IMR-90 (cell line): ENCODE measurements at regions not wholly inside any gene's neighbourhood (a gene's known extent, or its start where the extent isn't known, plus 50 kb on each side); places are given as distances from the start of the nearest gene placed in this dataset.

Experiments
- ATAC-seq: fragments of 200-7000 bp; cut with Tn5 transposase; 2 replicates; pipeline ENCODE4 v1.9.1; 2020; ENCODE audit warnings: low read depth, mild to moderate bottlenecking, moderate library complexity
- BruUV-seq: library from RNA; stranded (reverse); fragments of 400-500 nt; replicated peaks from 2 replicates; lab custom pipeline; 2021; lab: Mats Ljungman, UMichigan
- CTCF ChIA-PET: fragments of 300-600 bp; formaldehyde crosslinking; extraction: SDS; loops from one replicate; lab custom pipeline; 2021; ENCODE audit warnings: antibody characterized with exemption; lab: Yijun Ruan, JAX
- POLR2A ChIA-PET: fragments of 300-600 bp; sonication (Branson Sonifier 250); formaldehyde crosslinking; loops from one replicate; lab custom pipeline; 2022; ENCODE audit warnings: antibody characterized with exemption; ENCODE audit not compliant: unreplicated experiment; lab: Charles Lee
- DNase-seq: peaks from one replicate; pipeline ENCODE4 v3.0.0; 2013
- H2AFZ ChIP-seq: replicated peaks from 2 replicates; pipeline ENCODE3; 2013; ENCODE audit warnings: low read length, mild to moderate bottlenecking; ENCODE audit not compliant: poor library complexity
- H2AK5ac ChIP-seq: 2 replicates; pipeline ENCODE4 v1.6.1; 2013; ENCODE audit warnings: low read depth, low read length, inconsistent platforms
- H2AK9ac ChIP-seq: replicated peaks from 2 replicates; pipeline ENCODE3; 2013; ENCODE audit warnings: mild to moderate bottlenecking, low read depth, low read length, moderate library complexity; ENCODE audit not compliant: poor library complexity
- H2BK120ac ChIP-seq: 2 replicates; pipeline ENCODE4 v1.6.1; 2013; ENCODE audit warnings: low read depth, low read length, inconsistent platforms
- H2BK15ac ChIP-seq: 3 replicates; pipeline ENCODE4 v1.6.1; 2013; ENCODE audit warnings: low read depth, low read length, inconsistent platforms
- H2BK20ac ChIP-seq: 2 replicates; pipeline ENCODE4 v1.6.1; 2013; ENCODE audit warnings: low read depth, mild to moderate bottlenecking, inconsistent platforms, low read length, moderate library complexity
- H2BK5ac ChIP-seq: 2 replicates; pipeline ENCODE4 v1.6.1; 2013; ENCODE audit warnings: mild to moderate bottlenecking, low read depth, low read length, inconsistent platforms; ENCODE audit not compliant: poor library complexity, severe bottlenecking
- H3K14ac ChIP-seq: replicated peaks from 2 replicates; pipeline ENCODE4 v1.6.1; 2013; ENCODE audit warnings: low read depth, low read length, inconsistent platforms
- H3K18ac ChIP-seq: 2 replicates; pipeline ENCODE4 v1.6.1; 2013; ENCODE audit warnings: low read depth, low read length, control low read depth
- H3K23ac ChIP-seq: 2 replicates; pipeline ENCODE4 v1.6.1; 2013; ENCODE audit warnings: low read depth, low read length, inconsistent platforms
- H3K27ac ChIP-seq: 2 replicates; pipeline ENCODE4 v1.5.1; 2013; ENCODE audit warnings: mild to moderate bottlenecking, control low read depth, low read length; ENCODE audit not compliant: insufficient read depth
- H3K27me3 ChIP-seq: 2 replicates; pipeline ENCODE4 v1.6.1; 2013; ENCODE audit warnings: low read length; ENCODE audit not compliant: control insufficient read depth, insufficient read depth
- H3K36me3 ChIP-seq: 2 replicates; pipeline ENCODE4 v1.6.1; 2013; ENCODE audit warnings: low read length, mixed read lengths; ENCODE audit not compliant: control insufficient read depth, insufficient read depth
- H3K4ac ChIP-seq: 2 replicates; pipeline ENCODE4 v1.6.1; 2013; ENCODE audit warnings: low read depth, low read length, inconsistent platforms
- H3K4me1 ChIP-seq: 2 replicates; pipeline ENCODE4 v1.6.1; 2013; ENCODE audit warnings: low read length, mixed read lengths; ENCODE audit not compliant: control insufficient read depth, insufficient read depth
- H3K4me2 ChIP-seq: 2 replicates; pipeline ENCODE4 v1.6.1; 2013; ENCODE audit warnings: low read depth, mild to moderate bottlenecking, control low read depth, low read length, moderate library complexity
- H3K4me3 ChIP-seq: 2 replicates; pipeline ENCODE4 v1.5.1; 2013; ENCODE audit warnings: low read depth, mild to moderate bottlenecking, control low read depth, low read length, moderate library complexity; ENCODE audit not compliant: insufficient read depth
- H3K56ac ChIP-seq: 2 replicates; pipeline ENCODE4 v1.6.1; 2013; ENCODE audit warnings: low read length, inconsistent platforms; ENCODE audit not compliant: insufficient read depth; ENCODE audit errors: extremely low read depth
- H3K79me1 ChIP-seq, 2 experiments: 2 replicates each; pipeline ENCODE4 v1.6.1; 2013; ENCODE audit warnings: low read length in 2 of 2, inconsistent platforms in 1 of 2, low read depth in 1 of 2
- H3K9ac ChIP-seq: 2 replicates; pipeline ENCODE4 v1.6.1; 2013; ENCODE audit warnings: low read depth, low read length, control low read depth
- H3K9me1 ChIP-seq: 2 replicates; pipeline ENCODE4 v1.6.1; 2013; ENCODE audit warnings: low read length, inconsistent platforms; ENCODE audit not compliant: insufficient read depth
- H3K9me3 ChIP-seq: 2 replicates; pipeline ENCODE4 v1.6.1; 2013; ENCODE audit warnings: low read length; ENCODE audit not compliant: control insufficient read depth, insufficient read depth
- H4K20me1 ChIP-seq: 2 replicates; pipeline ENCODE4 v1.6.1; 2013; ENCODE audit warnings: low read length, inconsistent platforms; ENCODE audit not compliant: insufficient read depth
- H4K5ac ChIP-seq: 2 replicates; pipeline ENCODE4 v1.6.1; 2013; ENCODE audit warnings: mild to moderate bottlenecking, low read depth, low read length, control low read depth
- H4K8ac ChIP-seq, 2 experiments: 2 replicates each; pipeline ENCODE4 v1.6.1; 2013; ENCODE audit warnings: low read depth in 2 of 2, low read length in 2 of 2, control low read depth in 1 of 2, inconsistent platforms in 1 of 2
- H4K91ac ChIP-seq: 2 replicates; pipeline ENCODE4 v1.6.1; 2013; ENCODE audit warnings: low read depth, low read length, inconsistent platforms; ENCODE audit not compliant: insufficient read depth
- CEBPB ChIP-seq: IDR thresholded peaks from 2 replicates; pipeline ENCODE4 v1.6.1; 2012; ENCODE audit warnings: low read depth, low read length, improper control_type of control experiment
- CHD1 ChIP-seq: IDR thresholded peaks from 2 replicates; pipeline ENCODE4 v1.6.1; 2012; ENCODE audit warnings: low read depth, low read length, improper control_type of control experiment
- CTCF ChIP-seq: conservative IDR thresholded peaks from 2 replicates; pipeline ENCODE4 v1.5.1; 2012; ENCODE audit warnings: mild to moderate bottlenecking, low read depth, low read length, improper control_type of control experiment
- MAFK ChIP-seq: IDR thresholded peaks from 2 replicates; pipeline ENCODE4 v1.6.1; 2012; ENCODE audit warnings: low read depth, low read length, improper control_type of control experiment
- MAZ ChIP-seq: IDR thresholded peaks from 2 replicates; pipeline ENCODE4 v1.6.1; 2012; ENCODE audit warnings: low read depth, mild to moderate bottlenecking, low read length, improper control_type of control experiment, moderate library complexity, borderline replicate concordance
- POLR2A ChIP-seq: IDR thresholded peaks from 2 replicates; pipeline ENCODE4 v1.6.1; 2012; ENCODE audit warnings: mild to moderate bottlenecking, low read depth, low read length
- RAD21 ChIP-seq: IDR thresholded peaks from 2 replicates; pipeline ENCODE4 v1.6.1; 2012; ENCODE audit warnings: low read length, improper control_type of control experiment
- RCOR1 ChIP-seq: IDR thresholded peaks from 2 replicates; pipeline ENCODE4 v1.6.1; 2012; ENCODE audit warnings: mild to moderate bottlenecking, low read length, improper control_type of control experiment; ENCODE audit not compliant: insufficient replicate concordance
- RFX5 ChIP-seq: IDR thresholded peaks from 2 replicates; pipeline ENCODE4 v1.8.0; 2012; ENCODE audit warnings: low read depth, mild to moderate bottlenecking, low read length, moderate library complexity
- SMC3 ChIP-seq: fragments of 150-350 bp; IDR thresholded peaks from 2 replicates; pipeline ENCODE4 v1.6.1; 2016; ENCODE audit warnings: low read depth, mild to moderate bottlenecking, antibody characterized with exemption, low read length, moderate library complexity
- WGBS, 2 experiments: methylation state at CpG; one replicate each; pipeline versions ENCODE4 v1.1.5 to v1.1.7; 2013; ENCODE audit warnings: missing lambda C conversion rate in 2 of 2; ENCODE audit not compliant: insufficient read length in 1 of 2; ENCODE audit errors: extremely low coverage in 2 of 2; 5-methylcytosine and 5-hydroxymethylcytosine counted together
- dilution Hi-C: fragments of 300-500 bp; cut with HindIII; formaldehyde crosslinking; loops from one replicate; pipeline ENCODE4 v1.14.3; 2018; ENCODE audit warnings: low sequenced_read_pairs; ENCODE audit not compliant: unreplicated experiment
- in situ Hi-C: fragments of 300-500 bp; cut with MboI; formaldehyde crosslinking; loops from 3 replicates; pipeline ENCODE4 v1.14.3; 2019; ENCODE audit warnings: low sequenced_read_pairs, inconsistent platforms, mixed read lengths
- intact Hi-C: fragments of 100-400 bp; cut with micrococcal nuclease; formaldehyde crosslinking; loops from 2 replicates; pipeline ENCODE4 v1.10.0; 2022
- TF ChIP-seq, protein P1 (sequence below): fragments of 150-350 bp; IDR thresholded peaks from 2 replicates; pipeline ENCODE4 v1.6.1; 2016; ENCODE audit warnings: low read depth, mild to moderate bottlenecking, low read length, moderate library complexity, borderline replicate concordance

DNA sequence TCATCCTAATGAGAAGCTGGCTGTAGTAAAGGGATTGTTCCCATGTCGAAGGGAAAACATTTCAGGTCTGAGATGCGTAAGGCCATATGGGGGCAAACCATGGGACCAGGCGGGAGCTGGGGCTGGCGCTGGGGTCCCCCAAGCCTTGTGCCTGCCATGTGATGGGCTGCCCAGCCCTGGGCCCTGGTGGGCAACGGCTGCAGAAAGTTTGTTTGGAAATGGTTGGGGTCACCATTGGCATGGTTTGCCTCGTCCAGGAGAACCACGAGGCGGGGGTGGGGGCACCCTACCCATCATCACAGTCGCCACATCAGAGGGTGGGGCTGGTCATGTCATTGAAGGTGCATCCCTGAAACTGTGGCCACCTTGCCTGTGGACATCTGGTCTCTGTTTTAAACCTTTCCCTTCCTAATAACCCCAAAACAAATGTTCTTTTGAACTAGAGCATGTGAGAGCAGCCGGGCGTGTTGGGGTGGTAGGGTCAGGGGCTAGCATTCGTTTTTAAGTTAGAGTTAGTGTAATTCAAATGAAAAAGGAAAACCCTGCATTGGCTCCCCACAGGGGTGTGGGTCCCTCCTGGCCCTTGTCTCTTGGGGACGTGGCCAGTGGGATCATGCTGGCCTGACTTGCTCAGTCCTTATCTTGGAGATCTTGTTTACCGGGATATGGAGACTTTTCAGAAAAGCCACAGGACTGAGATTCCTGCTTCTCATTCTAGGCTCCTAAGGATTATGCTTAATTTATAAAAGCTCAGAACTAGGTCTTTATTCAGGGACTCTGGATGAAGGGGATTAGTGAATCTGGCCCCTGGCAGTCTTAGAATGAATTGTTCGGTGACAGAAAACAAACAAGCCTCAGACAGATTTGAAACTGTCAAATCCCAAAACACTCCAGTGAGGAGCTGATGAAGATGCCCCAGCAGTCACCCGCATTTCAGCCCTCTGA lies 98.5 kb downstream of the CTTN start:
- ATAC-seq (no peak), DNase-seq (no peak)
- H2AFZ ChIP-seq = no peak overlapping the region
- no peak overlapping the region for H2BK120ac ChIP-seq
- no peak overlapping the region for H3K23ac ChIP-seq
- H3K4me2 ChIP-seq = no peak overlapping the region
- no peak overlapping the region for H3K4ac ChIP-seq
- H3K18ac ChIP-seq = no peak overlapping the region
- dilution Hi-C loops = no loop called here
- TF ChIP-seq RFX5 (no peak), RAD21 (no peak), SMC3 (no peak), MAZ (no peak), CHD1 (no peak), RCOR1 (no peak), MAFK (no peak), CTCF (no peak), CEBPB (no peak), POLR2A (no peak)
- TF ChIP-seq, protein P1, sequence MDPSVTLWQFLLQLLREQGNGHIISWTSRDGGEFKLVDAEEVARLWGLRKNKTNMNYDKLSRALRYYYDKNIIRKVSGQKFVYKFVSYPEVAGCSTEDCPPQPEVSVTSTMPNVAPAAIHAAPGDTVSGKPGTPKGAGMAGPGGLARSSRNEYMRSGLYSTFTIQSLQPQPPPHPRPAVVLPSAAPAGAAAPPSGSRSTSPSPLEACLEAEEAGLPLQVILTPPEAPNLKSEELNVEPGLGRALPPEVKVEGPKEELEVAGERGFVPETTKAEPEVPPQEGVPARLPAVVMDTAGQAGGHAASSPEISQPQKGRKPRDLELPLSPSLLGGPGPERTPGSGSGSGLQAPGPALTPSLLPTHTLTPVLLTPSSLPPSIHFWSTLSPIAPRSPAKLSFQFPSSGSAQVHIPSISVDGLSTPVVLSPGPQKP = no peak
- no peak overlapping the region for H3K27ac ChIP-seq
- H4K91ac ChIP-seq = no peak overlapping the region
- no peaks in the 10 kb centered on the region; the same call in 1 of the 2 replicates for H4K20me1 ChIP-seq
- H3K56ac ChIP-seq = no peak overlapping the region
- H3K79me1 ChIP-seq = no peaks in the 10 kb centered on the region
- 82% methylated on average over 3 of the region's 16 CpGs; no CpG with 5 or more reads in 1 of the 2 experiments for WGBS, 2 experiments
- in situ Hi-C loops = no loop called here
- peaks cover 17% of the 10 kb centered on the region; the same call in 1 of the 2 replicates for H3K27me3 ChIP-seq
- no TSS peak for BruUV-seq
- no peak overlapping the region for H4K8ac ChIP-seq
- H3K9me3 ChIP-seq = no peaks in the 10 kb centered on the region; the same call in 1 of the 2 replicates
- H2BK15ac ChIP-seq = no peak overlapping the region
- H3K9me1 ChIP-seq = no peaks in the 10 kb centered on the region
- no peak overlapping the region for H2AK9ac ChIP-seq
- no peaks in the 10 kb centered on the region for H3K4me1 ChIP-seq
- H2BK20ac ChIP-seq = no peak overlapping the region
- H3K4me3 ChIP-seq = no peak overlapping the region
- H3K36me3 ChIP-seq = no peaks in the 10 kb centered on the region
- no peak overlapping the region for H3K9ac ChIP-seq
- H4K5ac ChIP-seq = no peak overlapping the region
- POLR2A ChIA-PET = interaction anchor here (0.5 kb wide), 1 partner anchor 64 kb away, joined by 7 read pairs; no protein-coding TSS in a partner anchor
- no peak overlapping the region for H2BK5ac ChIP-seq
- intact Hi-C loops = no loop called here
- no peak overlapping the region for H3K14ac ChIP-seq
- CTCF ChIA-PET = no interaction called here
- no peak overlapping the region for H2AK5ac ChIP-seq
